Hepatocyte (in vitro differentiated cells): ENCODE measurements at regions not wholly inside any gene's neighbourhood (a gene's known extent, or its start where the extent isn't known, plus 50 kb on each side); places are given as distances from the start of the nearest gene placed in this dataset.

Experiments
- DNase-seq: peaks from one replicate; pipeline ENCODE4 v3.0.0-alpha.2; 2016; ENCODE audit warnings: low spot score
- H2AFZ ChIP-seq: fragments of 200-600 bp; sonication (generic); 2 replicates; pipeline ENCODE4 v1.6.0; 2016; ENCODE audit warnings: antibody characterized with exemption, mild to moderate bottlenecking
- H3K27ac ChIP-seq: fragments of 200-600 bp; sonication (generic); 2 replicates; pipeline ENCODE4 v1.5.1; 2016; ENCODE audit warnings: mild to moderate bottlenecking
- H3K27me3 ChIP-seq: fragments of 200-600 bp; sonication (generic); 2 replicates; pipeline ENCODE4 v1.6.1; 2016
- H3K36me3 ChIP-seq: fragments of 200-600 bp; sonication (generic); replicated peaks from 2 replicates; pipeline ENCODE4 v1.5.1; 2016; ENCODE audit warnings: low read depth; ENCODE audit not compliant: insufficient read depth
- H3K4me1 ChIP-seq: fragments of 200-600 bp; sonication (generic); 2 replicates; pipeline ENCODE4 v1.5.1; 2016; ENCODE audit warnings: mild to moderate bottlenecking, moderate library complexity; ENCODE audit not compliant: insufficient read depth
- H3K4me2 ChIP-seq: fragments of 200-600 bp; sonication (generic); 2 replicates; pipeline ENCODE4 v1.6.0; 2016
- H3K4me3 ChIP-seq: fragments of 200-600 bp; sonication (generic); 2 replicates; pipeline ENCODE4 v1.5.1; 2016; ENCODE audit warnings: mild to moderate bottlenecking
- H3K79me2 ChIP-seq: fragments of 200-600 bp; sonication (generic); 2 replicates; pipeline ENCODE4 v1.6.0; 2017; ENCODE audit warnings: mild to moderate bottlenecking
- H3K9me2 ChIP-seq: fragments of 200-600 bp; sonication (generic); replicated peaks from 2 replicates; pipeline ENCODE4 v1.6.0; 2017; ENCODE audit warnings: mild to moderate bottlenecking; ENCODE audit not compliant: insufficient read depth
- H3K9me3 ChIP-seq: fragments of 200-600 bp; sonication (generic); 2 replicates; pipeline ENCODE4 v1.5.1; 2016; ENCODE audit warnings: low read depth, mild to moderate bottlenecking
- H4K20me1 ChIP-seq: fragments of 200-600 bp; sonication (generic); 2 replicates; pipeline ENCODE4 v1.6.0; 2016; ENCODE audit warnings: mild to moderate bottlenecking; ENCODE audit not compliant: insufficient read depth, poor library complexity, severe bottlenecking
- CTCF ChIP-seq: fragments of 200-600 bp; sonication (generic); IDR thresholded peaks from 2 replicates; pipeline ENCODE4 v1.5.1; 2016; ENCODE audit warnings: antibody characterized with exemption, mild to moderate bottlenecking; ENCODE audit not compliant: poor library complexity
- EZH2 ChIP-seq: fragments of 200-600 bp; sonication (generic); IDR thresholded peaks from 2 replicates; pipeline ENCODE4 v1.6.1; 2016; ENCODE audit warnings: antibody characterized with exemption, mild to moderate bottlenecking, borderline replicate concordance
- EZH2phosphoT487 ChIP-seq: fragments of 200-600 bp; sonication (generic); IDR thresholded peaks from one replicate; pipeline ENCODE4 v1.6.1; 2018; ENCODE audit warnings: antibody characterized with exemption, mild to moderate bottlenecking, low read depth, moderate library complexity; ENCODE audit not compliant: unreplicated experiment, severe bottlenecking
- WGBS: methylation state at CpG from one replicate; pipeline ENCODE4 v1.1.6; 2016; ENCODE audit warnings: low lambda C conversion rate; ENCODE audit errors: missing lambda C conversion rate; 5-methylcytosine and 5-hydroxymethylcytosine counted together

DNA sequence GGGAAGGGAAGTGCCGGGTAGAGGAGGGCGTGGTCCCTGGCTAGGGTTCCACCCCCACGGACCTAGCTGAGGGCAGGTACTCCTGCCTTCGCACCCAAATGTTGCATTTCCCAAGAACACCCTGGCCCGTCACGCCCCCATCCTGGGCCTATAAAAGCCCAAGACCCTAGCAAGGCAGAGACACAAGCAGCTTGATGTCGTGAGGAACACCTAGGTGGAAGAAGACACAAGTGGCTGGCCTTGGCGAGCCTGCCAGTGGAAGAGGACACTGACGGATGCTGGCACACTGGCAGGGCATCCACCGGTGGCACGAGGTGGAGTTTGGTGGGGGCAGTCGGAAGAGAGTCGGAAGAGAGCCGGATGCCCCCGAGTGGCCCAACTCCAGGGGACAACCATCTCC, 244.8 kb upstream of the CTSO start:
- no peak for DNase-seq
- WGBS: 98% methylated on average over 15 of the region's 15 CpGs
- Histone ChIP-seq H4K20me1 (no peaks in the 10 kb centered on the region), H3K79me2 (no peaks in the 10 kb centered on the region), H3K4me3 (no peak overlapping the region), H3K27ac (no peak overlapping the region), H3K27me3 (no peaks in the 10 kb centered on the region), H3K4me2 (no peak overlapping the region), H3K9me3 (no peaks in the 10 kb centered on the region), H3K36me3 (no peaks in the 10 kb centered on the region), H2AFZ (no peak overlapping the region), H3K9me2 (no peaks in the 10 kb centered on the region), H3K4me1 (peaks cover 7% of the 10 kb centered on the region)
- no peak for TF ChIP-seq EZH2phosphoT487
- no peak for TF ChIP-seq CTCF
- no peak for TF ChIP-seq EZH2

- Histone ChIP-seq H3K27ac (no peak overlapping the region), H3K36me3 (no peaks in the 10 kb centered on the region), H3K4me1 (peaks cover 14% of the 10 kb centered on the region), H3K27me3 (no peaks in the 10 kb centered on the region), H3K9me2 (no peaks in the 10 kb centered on the region), H3K4me2 (no peak overlapping the region), H4K20me1 (no peaks in the 10 kb centered on the region), H3K9me3 (no peaks in the 10 kb centered on the region), H3K4me3 (no peak overlapping the region), H3K79me2 (no peaks in the 10 kb centered on the region), H2AFZ (no peak overlapping the region)
- WGBS: 92% methylated on average over 8 of the region's 8 CpGs
- TF ChIP-seq EZH2 (no peak), EZH2phosphoT487 (no peak), CTCF (no peak)
- DNase-seq: no peak
Measured at GRCh38 chr4:156197216-156197615, 243.6 kb upstream of the CTSO start.

GRCh38 chr4:156196722-156197121, 243.1 kb upstream of the CTSO start:
- no peaks in the 10 kb centered on the region for H3K9me2 ChIP-seq
- no peak overlapping the region for H3K4me3 ChIP-seq
- H3K9me3 ChIP-seq: no peaks in the 10 kb centered on the region
- no peaks in the 10 kb centered on the region for H3K79me2 ChIP-seq
- WGBS: 98% methylated on average over 7 of the region's 7 CpGs
- no peak overlapping the region for H3K4me2 ChIP-seq
- peaks cover 19% of the 10 kb centered on the region for H3K4me1 ChIP-seq
- H2AFZ ChIP-seq: no peak overlapping the region
- no peaks in the 10 kb centered on the region for H3K36me3 ChIP-seq
- TF ChIP-seq CTCF (no peak), EZH2phosphoT487 (no peak), EZH2 (no peak)
- no peaks in the 10 kb centered on the region for H3K27me3 ChIP-seq
- no peaks in the 10 kb centered on the region for H4K20me1 ChIP-seq
- no peak overlapping the region for H3K27ac ChIP-seq
- DNase-seq: no peak

GRCh38 chr4:156195914-156196313, 242.2 kb upstream of the CTSO start:
- Histone ChIP-seq H3K27me3 (no peaks in the 10 kb centered on the region), H2AFZ (no peak overlapping the region), H3K79me2 (no peaks in the 10 kb centered on the region), H3K4me3 (no peak overlapping the region), H3K27ac (no peak overlapping the region), H4K20me1 (no peaks in the 10 kb centered on the region), H3K9me3 (no peaks in the 10 kb centered on the region), H3K9me2 (no peaks in the 10 kb centered on the region), H3K4me1 (peaks cover 22% of the 10 kb centered on the region), H3K4me2 (no peak overlapping the region), H3K36me3 (no peaks in the 10 kb centered on the region)
- DNase-seq: no peak
- TF ChIP-seq EZH2 (no peak), EZH2phosphoT487 (no peak), CTCF (no peak)
